EL (cell line): ENCODE measurements at regions not wholly inside any gene's neighbourhood (a gene's known extent, or its start where the extent isn't known, plus 50 kb on each side); places are given as distances from the start of the nearest gene placed in this dataset.
"Not testable (repeated sequence)": the region's sequence is repeated elsewhere in the genome, so short reads cannot be mapped to it uniquely, and the experiment has no call there.

Source experiments
- DNase-seq: peaks from one replicate; pipeline ENCODE4 v3.0.0-alpha.2; 2016

GRCh38 chr12:42908712-42909111 lies 319.2 kb upstream of the PRICKLE1 start:
- no peak for DNase-seq

GRCh38 chr12:42906801-42907200 lies 317.3 kb upstream of the PRICKLE1 start:
- DNase-seq, result not testable (repeated sequence)

GRCh38 chr12:42905419-42905705 lies 315.8 kb upstream of the PRICKLE1 start:
- no peak for DNase-seq

GRCh38 chr12:42904683-42905418 lies 315.3 kb upstream of the PRICKLE1 start:
- no peak for DNase-seq

GRCh38 chr12:42903736-42904135 lies 314.2 kb upstream of the PRICKLE1 start:
- no peak for DNase-seq

GRCh38 chr12:42902001-42902400 lies 312.5 kb upstream of the PRICKLE1 start:
- no peak for DNase-seq

GRCh38 chr12:42893803-42894202 lies 304.3 kb upstream of the PRICKLE1 start:
- DNase-seq, result no peak

- no peak for DNase-seq
Observed at GRCh38 chr12:42892702-42893551, 303.4 kb upstream of the PRICKLE1 start.

GRCh38 chr12:42887657-42888056 lies 298.1 kb upstream of the PRICKLE1 start:
- DNase-seq, result peak; percentile 12

GRCh38 chr12:42886160-42886559 lies 296.6 kb upstream of the PRICKLE1 start:
- DNase-seq, result no peak

GRCh38 chr12:42885677-42886076 lies 296.1 kb upstream of the PRICKLE1 start:
- no peak for DNase-seq

GRCh38 chr12:42884116-42884515 lies 294.6 kb upstream of the PRICKLE1 start:
- DNase-seq, result no peak

GRCh38 chr12:42873401-42873800 lies 283.9 kb upstream of the PRICKLE1 start:
- DNase-seq, result no peak

- no peak for DNase-seq
Observed at GRCh38 chr12:42871816-42872215, 282.3 kb upstream of the PRICKLE1 start.

- DNase-seq, result no peak
Observed at GRCh38 chr12:42868291-42868690, 278.7 kb upstream of the PRICKLE1 start.

GRCh38 chr12:42865282-42865681 lies 275.7 kb upstream of the PRICKLE1 start:
- DNase-seq, result no peak

GRCh38 chr12:42862055-42862454 lies 272.5 kb upstream of the PRICKLE1 start:
- peak; percentile 69 for DNase-seq

- DNase-seq, result peak; percentile 42
Observed at GRCh38 chr12:42860331-42860730, 270.8 kb upstream of the PRICKLE1 start.

GRCh38 chr12:42859612-42860011 lies 270.1 kb upstream of the PRICKLE1 start:
- no peak for DNase-seq

- DNase-seq, result no peak
Observed at GRCh38 chr12:42857106-42857505, 267.6 kb upstream of the PRICKLE1 start.

GRCh38 chr12:42855362-42855950 lies 265.9 kb upstream of the PRICKLE1 start:
- DNase-seq, result no peak

- no peak for DNase-seq
Observed at GRCh38 chr12:42854826-42855225, 265.3 kb upstream of the PRICKLE1 start.

GRCh38 chr12:42854208-42854607 lies 264.7 kb upstream of the PRICKLE1 start:
- DNase-seq, result no peak
